GM12891 (cell line): ENCODE measurements at regions not wholly inside any gene's neighbourhood (a gene's known extent, or its start where the extent isn't known, plus 50 kb on each side); places are given as distances from the start of the nearest gene placed in this dataset.

Source experiments
- PAX5 ChIP-seq: IDR thresholded peaks from 2 replicates; pipeline ENCODE4 v1.6.1; 2011; ENCODE audit warnings: low read length, moderate library complexity, mild to moderate bottlenecking; ENCODE audit not compliant: insufficient read depth, severe bottlenecking
- POLR2AphosphoS5 ChIP-seq: IDR thresholded peaks from 2 replicates; pipeline ENCODE4 v1.6.1; 2011; ENCODE audit warnings: low read depth, low read length, control low read depth

- TF ChIP-seq PAX5 (no peak), POLR2AphosphoS5 (no peak)
These were observed 272.5 kb upstream of the LRRC7 start for GRCh38 chr1:69295265-69295664.
